Non-pigmented ciliary epithelial cell (primary cell): ENCODE measurements at regions not wholly inside any gene's neighbourhood (a gene's known extent, or its start where the extent isn't known, plus 50 kb on each side); places are given as distances from the start of the nearest gene placed in this dataset.
A peak's percentile ranks its signal among the peaks of the same experiment; 100 is the strongest.

Experiments used
- DNase-seq: peaks from one replicate; pipeline ENCODE4 v3.0.0-alpha.2; 2010; ENCODE audit warnings: low read depth

- DNase-seq: no peak
Observed at GRCh38 chr9:74218385-74219063, 278.6 kb upstream of the RORB start.

GRCh38 chr9:74220327-74220726 is 276.8 kb upstream of the RORB start:
- no peak for DNase-seq

GRCh38 chr9:74236857-74237256 is 260.3 kb upstream of the RORB start:
- no peak for DNase-seq

- no peak for DNase-seq
Observed at GRCh38 chr9:74245866-74246497, 251.2 kb upstream of the RORB start.

GRCh38 chr9:74255489-74255984 is 241.6 kb upstream of the RORB start:
- DNase-seq: no peak

GRCh38 chr9:74275872-74276508 is 221.1 kb upstream of the RORB start:
- DNase-seq: no peak

- DNase-seq: no peak
Observed at GRCh38 chr9:74277532-74277931, 219.6 kb upstream of the RORB start.

GRCh38 chr9:74281674-74282073 is 215.5 kb upstream of the RORB start:
- no peak for DNase-seq

- DNase-seq: no peak
Observed at GRCh38 chr9:74282526-74283253, 214.4 kb upstream of the RORB start.

- peak; percentile 19 for DNase-seq
Observed at GRCh38 chr9:74284581-74285450, 212.3 kb upstream of the RORB start.

- DNase-seq: no peak
Observed at GRCh38 chr9:74293479-74293878, 203.7 kb upstream of the RORB start.

GRCh38 chr9:74303945-74304344 is 193.2 kb upstream of the RORB start:
- DNase-seq: no peak

GRCh38 chr9:74304598-74304997 is 192.5 kb upstream of the RORB start:
- DNase-seq: no peak

GRCh38 chr9:74309654-74310053 is 187.5 kb upstream of the RORB start:
- DNase-seq: no peak

- DNase-seq: no peak
Observed at GRCh38 chr9:74317235-74317634, 179.9 kb upstream of the RORB start.

- DNase-seq: no peak
Observed at GRCh38 chr9:74321396-74321795, 175.7 kb upstream of the RORB start.

- DNase-seq: no peak
Observed at GRCh38 chr9:74322661-74323314, 174.3 kb upstream of the RORB start.

GRCh38 chr9:74330487-74331214 is 166.5 kb upstream of the RORB start:
- no peak for DNase-seq

GRCh38 chr9:74331607-74332006 is 165.5 kb upstream of the RORB start:
- no peak for DNase-seq

GRCh38 chr9:74333384-74334032 is 163.6 kb upstream of the RORB start:
- DNase-seq: no peak
